Colonic mucosa (tissue), 4 donors: ENCODE measurements at regions not wholly inside any gene's neighbourhood (a gene's known extent, or its start where the extent isn't known, plus 50 kb on each side); places are given as distances from the start of the nearest gene placed in this dataset.
A peak's percentile ranks its signal among the peaks of the same experiment; 100 is the strongest.

Experiments
- DNase-seq: peaks from one replicate; pipeline ENCODE4 v3.0.0-alpha.2; 2020
- H3K27ac ChIP-seq: fragments of 200-600 bp; one replicate; pipeline ENCODE4 v1.8.0; 2021
- H3K27me3 ChIP-seq: fragments of 200-600 bp; one replicate; pipeline ENCODE4 v1.8.0; 2021
- H3K36me3 ChIP-seq: fragments of 200-600 bp; one replicate; pipeline ENCODE4 v1.8.0; 2021
- H3K4me1 ChIP-seq: fragments of 200-600 bp; one replicate; pipeline ENCODE4 v1.8.0; 2021; ENCODE audit warnings: mild to moderate bottlenecking
- H3K4me3 ChIP-seq: fragments of 200-600 bp; one replicate; pipeline ENCODE4 v1.8.0; 2021
- H3K9ac ChIP-seq, 2 donors: one replicate each; pipeline ENCODE4 v1.7.0; 2013; ENCODE audit warnings: control low read depth in 2 of 2, low read depth in 2 of 2, low read length in 2 of 2
- H3K9me3 ChIP-seq: fragments of 200-600 bp; one replicate; pipeline ENCODE4 v1.8.0; 2021
- CTCF ChIP-seq: fragments of 200-600 bp; IDR thresholded peaks from one replicate; pipeline ENCODE4 v1.8.0; 2022; ENCODE audit warnings: antibody characterized with exemption, mild to moderate bottlenecking
- intact Hi-C: fragments of 100-400 bp; cut with DNase I; formaldehyde crosslinking; loops from one replicate; pipeline ENCODE4 v1.14.1; 2022
- donor health status: healthy.
- donor health status: DM: no; HTN: no; CAD: no.
- donor health status: DM: no; HTN: no; CAD: no.

GRCh38 chr2:198953328-198953727, 504.4 kb downstream of the SATB2 start:
- no peak for TF ChIP-seq CTCF
- Histone ChIP-seq H3K4me3 (no peak overlapping the region), H3K9ac (no peak overlapping the region), H3K4me1 (no peaks in the 10 kb centered on the region), H3K27ac (peak overlapping the region; percentile 45), H3K27me3 (no peaks in the 10 kb centered on the region), H3K36me3 (no peaks in the 10 kb centered on the region), H3K9me3 (no peaks in the 10 kb centered on the region)
- DNase-seq = no peak
- intact Hi-C loops = no loop called here

GRCh38 chr2:198950803-198951202, 506.9 kb downstream of the SATB2 start:
- Histone ChIP-seq H3K27ac (no peak overlapping the region), H3K4me3 (no peak overlapping the region), H3K9me3 (no peaks in the 10 kb centered on the region), H3K9ac (no peak overlapping the region), H3K4me1 (no peaks in the 10 kb centered on the region), H3K36me3 (no peaks in the 10 kb centered on the region), H3K27me3 (no peaks in the 10 kb centered on the region)
- no peak for TF ChIP-seq CTCF
- no peak for DNase-seq
- intact Hi-C loops = no loop called here

GRCh38 chr2:198945496-198945895, 512.2 kb downstream of the SATB2 start:
- Histone ChIP-seq H3K27me3 (no peaks in the 10 kb centered on the region), H3K4me3 (no peak overlapping the region), H3K9me3 (no peaks in the 10 kb centered on the region), H3K27ac (no peak overlapping the region), H3K36me3 (no peaks in the 10 kb centered on the region), H3K9ac (no peak overlapping the region), H3K4me1 (no peaks in the 10 kb centered on the region)
- no peak for TF ChIP-seq CTCF
- DNase-seq = no peak
- intact Hi-C loops = no loop called here

GRCh38 chr2:198930170-198930569, 527.6 kb downstream of the SATB2 start:
- TF ChIP-seq CTCF = no peak
- Histone ChIP-seq H3K27me3 (no peaks in the 10 kb centered on the region), H3K27ac (no peak overlapping the region), H3K4me3 (no peak overlapping the region), H3K36me3 (no peaks in the 10 kb centered on the region), H3K9me3 (no peaks in the 10 kb centered on the region), H3K9ac (no peak overlapping the region), H3K4me1 (no peaks in the 10 kb centered on the region)
- intact Hi-C loops = no loop called here
- DNase-seq = no peak

GRCh38 chr2:198928026-198928425, 529.7 kb downstream of the SATB2 start:
- H3K4me1 ChIP-seq = no peaks in the 10 kb centered on the region
- no peaks in the 10 kb centered on the region for H3K36me3 ChIP-seq
- no peak for DNase-seq
- no peak overlapping the region for H3K9ac ChIP-seq
- no peaks in the 10 kb centered on the region for H3K9me3 ChIP-seq
- H3K4me3 ChIP-seq = no peak overlapping the region
- intact Hi-C loops = no loop called here
- no peaks in the 10 kb centered on the region for H3K27me3 ChIP-seq
- H3K27ac ChIP-seq = no peak overlapping the region
- no peak for TF ChIP-seq CTCF
